Kidney epithelial cell (primary cell): ENCODE measurements at regions not wholly inside any gene's neighbourhood (a gene's known extent, or its start where the extent isn't known, plus 50 kb on each side); places are given as distances from the start of the nearest gene placed in this dataset.

Experiments used
- DNase-seq: peaks from one replicate; pipeline ENCODE4 v3.0.0-alpha.2; 2010; ENCODE audit warnings: low read depth
- H3K27me3 ChIP-seq: 2 replicates; pipeline ENCODE4 v1.6.0; 2011; ENCODE audit warnings: low read length; ENCODE audit not compliant: control insufficient read depth, insufficient read depth
- H3K36me3 ChIP-seq: 2 replicates; pipeline ENCODE4 v1.5.1; 2011; ENCODE audit warnings: low read length; ENCODE audit not compliant: control insufficient read depth, insufficient read depth
- H3K4me3 ChIP-seq: 2 replicates; pipeline ENCODE4 v1.5.1; 2011; ENCODE audit warnings: low read depth, mild to moderate bottlenecking, control low read depth, low read length
- CTCF ChIP-seq: IDR thresholded peaks from 2 replicates; pipeline ENCODE4 v1.5.1; 2011; ENCODE audit warnings: mild to moderate bottlenecking, moderate library complexity, low read length, control low read depth, inconsistent platforms; ENCODE audit not compliant: insufficient read depth, poor library complexity, severe bottlenecking

GRCh38 chr6:106875782-106876321, 98.7 kb downstream of the CD24 start:
- DNase-seq: no peak
- no peaks in the 10 kb centered on the region for H3K36me3 ChIP-seq
- no peaks in the 10 kb centered on the region for H3K27me3 ChIP-seq
- H3K4me3 ChIP-seq: no peak overlapping the region
- no peak for TF ChIP-seq CTCF

- Histone ChIP-seq H3K4me3 (no peak overlapping the region), H3K27me3 (no peaks in the 10 kb centered on the region), H3K36me3 (no peaks in the 10 kb centered on the region)
- DNase-seq: no peak
- no peak for TF ChIP-seq CTCF
Measured at GRCh38 chr6:106874481-106874880, 100.0 kb downstream of the CD24 start.

- DNase-seq: peak; percentile 31
- Histone ChIP-seq H3K4me3 (no peak overlapping the region), H3K36me3 (no peaks in the 10 kb centered on the region), H3K27me3 (no peaks in the 10 kb centered on the region)
- no peak for TF ChIP-seq CTCF
Measured at GRCh38 chr6:106872049-106872448, 102.5 kb downstream of the CD24 start.

- no peak for TF ChIP-seq CTCF
- H3K27me3 ChIP-seq: no peaks in the 10 kb centered on the region
- no peaks in the 10 kb centered on the region for H3K36me3 ChIP-seq
- no peak overlapping the region for H3K4me3 ChIP-seq
- DNase-seq: peak; percentile 28
Measured at GRCh38 chr6:106870824-106871717, 103.5 kb downstream of the CD24 start.

GRCh38 chr6:106870069-106870468, 104.5 kb downstream of the CD24 start:
- Histone ChIP-seq H3K4me3 (no peak overlapping the region), H3K27me3 (no peaks in the 10 kb centered on the region), H3K36me3 (no peaks in the 10 kb centered on the region)
- DNase-seq: peak; percentile 93
- no peak for TF ChIP-seq CTCF
